NOMO-1 treated with dmso at 0.1 percent for 144 hours (cell line): ENCODE measurements at regions not wholly inside any gene's neighbourhood (a gene's known extent, or its start where the extent isn't known, plus 50 kb on each side); places are given as distances from the start of the nearest gene placed in this dataset.

Source experiments
- DNase-seq: peaks from one replicate; lab custom pipeline; 2025; ENCODE audit not compliant: unreplicated experiment; lab: John Stamatoyannopoulos, UW

DNA sequence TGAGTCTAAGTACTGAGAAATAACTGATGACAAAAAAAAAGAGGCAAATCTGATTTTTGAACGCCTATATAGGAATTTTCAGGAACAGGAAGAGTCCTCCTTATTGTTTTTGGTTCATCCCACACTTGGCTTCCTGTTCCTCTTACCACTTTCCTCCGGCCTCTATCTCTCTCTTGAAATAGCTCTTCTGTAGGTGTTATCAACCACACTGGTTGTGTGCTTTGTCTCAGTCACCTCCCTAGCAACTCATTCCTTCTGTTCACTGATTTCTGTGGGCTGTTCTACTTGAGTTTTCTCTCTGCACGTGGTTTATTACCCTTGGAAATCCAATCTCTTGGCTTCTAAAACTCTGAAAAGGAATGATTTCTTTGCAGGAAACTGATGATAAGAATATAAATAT lies 78.7 kb upstream of the C11orf87 start:
- DNase-seq = no peak

DNA sequence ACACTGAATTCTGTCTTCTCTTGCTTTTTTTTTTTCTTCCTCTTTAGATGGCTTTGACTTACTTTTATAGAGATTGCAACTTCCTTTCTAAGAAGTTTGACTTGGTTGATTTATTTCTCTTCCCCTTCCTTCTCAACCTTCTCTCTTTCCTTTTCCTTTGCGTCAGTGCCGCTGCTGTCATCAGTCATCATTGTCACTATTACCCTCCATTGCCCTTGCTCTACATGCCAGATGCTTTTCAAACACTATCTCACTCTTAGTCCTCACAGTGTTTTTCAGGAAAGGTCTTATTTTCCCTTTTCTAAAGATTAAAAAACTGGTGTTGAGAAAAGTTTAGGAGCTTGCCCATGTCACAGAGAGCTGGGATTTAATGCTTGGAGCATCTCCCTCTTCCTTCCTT lies 74.7 kb upstream of the C11orf87 start:
- DNase-seq = no peak

DNA sequence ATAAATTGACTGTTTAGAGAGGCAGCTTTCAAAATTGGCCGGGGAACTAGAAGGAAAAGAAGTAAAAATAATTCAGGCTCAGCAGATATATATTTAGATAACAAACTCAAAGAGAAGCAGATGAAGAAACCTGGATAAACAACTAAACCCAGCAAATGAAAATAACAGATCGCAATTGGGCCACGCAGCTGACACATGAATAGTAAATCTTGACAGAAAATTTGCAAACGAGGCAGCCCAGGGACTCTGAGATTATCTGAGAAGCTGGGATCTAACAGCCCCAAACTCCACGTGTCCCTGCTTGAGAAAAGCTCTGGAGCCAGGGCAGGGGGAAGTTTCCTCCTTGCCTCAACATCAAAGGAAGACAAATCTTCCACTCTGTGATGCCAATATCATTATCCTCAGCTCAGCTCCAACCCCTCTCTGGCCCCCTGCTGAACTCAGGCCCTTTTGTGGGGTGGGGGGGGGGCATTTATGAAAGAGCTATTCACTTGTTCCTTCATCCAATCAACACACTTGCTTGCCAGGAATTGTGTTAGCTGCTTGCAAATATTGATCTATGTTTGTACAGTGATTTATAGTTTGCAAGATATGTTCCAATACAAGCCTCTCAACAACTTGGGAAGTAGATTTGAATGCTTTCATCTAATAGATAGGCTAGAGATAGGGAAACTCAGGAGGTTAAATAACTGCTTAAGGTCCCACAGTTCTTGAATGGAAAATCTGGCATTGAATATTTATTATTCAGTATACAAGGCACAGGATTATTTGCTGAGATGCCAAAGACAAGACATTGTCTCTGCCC lies 72.5 kb upstream of the C11orf87 start:
- no peak for DNase-seq

DNA sequence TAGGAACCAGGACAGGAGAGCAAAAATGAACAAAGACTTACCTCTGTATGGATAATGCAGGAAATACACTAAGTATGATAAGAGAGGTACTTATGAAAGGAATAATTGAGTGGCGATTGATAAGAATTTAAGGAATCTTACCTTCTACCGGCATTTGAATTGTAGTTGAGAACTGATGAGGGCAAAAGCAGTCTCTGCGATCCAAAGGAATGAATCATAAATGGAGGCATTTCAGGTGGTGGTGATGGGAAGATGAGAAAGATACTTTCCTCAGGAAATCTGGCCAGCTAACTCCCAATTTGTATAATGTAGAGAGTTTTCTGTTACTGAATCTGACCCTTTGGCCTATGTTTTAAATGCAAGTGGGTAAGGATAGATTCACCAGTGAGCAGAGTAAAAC lies 71.9 kb upstream of the C11orf87 start:
- no peak for DNase-seq

DNA sequence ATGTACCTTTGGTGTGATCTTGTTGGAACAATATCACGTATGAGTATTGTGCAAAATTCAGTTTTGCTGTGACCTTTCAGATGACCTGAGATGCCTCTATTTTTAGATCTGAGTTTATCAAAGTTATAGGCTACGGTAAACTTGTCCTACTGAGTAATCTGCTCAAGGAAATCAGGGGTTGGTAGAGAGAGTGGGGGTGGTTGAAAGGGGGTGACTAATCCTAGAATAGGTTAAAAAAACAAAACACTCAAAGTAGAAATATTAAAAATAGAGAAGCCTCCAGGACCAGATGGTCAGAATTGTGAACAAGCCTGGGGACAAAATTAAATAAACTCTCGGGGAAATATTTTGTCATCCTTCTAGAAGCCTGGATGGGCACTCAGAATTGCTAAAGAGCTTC lies 59.9 kb upstream of the C11orf87 start:
- DNase-seq = no peak

DNA sequence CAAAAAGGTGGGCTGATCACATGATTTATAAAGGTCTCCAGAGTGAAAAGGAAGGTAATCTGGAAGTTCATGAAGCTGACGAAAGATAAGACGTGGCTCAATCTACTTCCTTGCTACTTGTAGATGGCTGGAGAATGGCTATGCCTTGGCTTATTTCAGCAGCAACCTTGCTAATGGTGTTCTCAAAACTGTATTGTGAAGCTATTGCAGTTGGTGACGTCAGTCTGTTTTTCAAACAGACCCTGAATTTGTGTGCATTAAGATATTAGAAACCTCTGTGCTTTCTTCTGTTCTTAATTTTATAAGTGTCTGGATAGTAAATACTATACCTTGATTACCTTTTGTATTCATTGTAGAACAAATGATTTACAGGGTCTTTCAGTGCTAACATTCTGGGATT lies 58.3 kb upstream of the C11orf87 start:
- no peak for DNase-seq

DNA sequence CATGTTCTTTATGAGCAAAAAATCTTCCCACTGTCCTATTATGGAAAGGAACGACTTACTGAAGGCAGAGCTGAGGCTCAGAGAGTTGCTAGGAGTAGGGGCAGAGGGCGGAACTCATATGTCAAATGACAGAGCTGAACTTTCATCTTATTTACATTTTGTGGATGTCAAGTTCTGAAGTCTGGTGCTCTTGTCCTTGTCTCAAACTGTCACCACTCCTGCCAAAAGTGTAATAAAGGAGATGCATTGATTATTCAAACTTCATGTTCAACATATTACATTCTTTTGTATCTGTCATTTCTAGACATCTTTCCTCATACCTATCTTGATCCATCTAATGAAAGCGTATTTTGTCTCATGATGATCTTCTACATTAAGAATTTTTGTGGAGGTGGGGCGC lies 57.1 kb upstream of the C11orf87 start:
- no peak for DNase-seq

DNA sequence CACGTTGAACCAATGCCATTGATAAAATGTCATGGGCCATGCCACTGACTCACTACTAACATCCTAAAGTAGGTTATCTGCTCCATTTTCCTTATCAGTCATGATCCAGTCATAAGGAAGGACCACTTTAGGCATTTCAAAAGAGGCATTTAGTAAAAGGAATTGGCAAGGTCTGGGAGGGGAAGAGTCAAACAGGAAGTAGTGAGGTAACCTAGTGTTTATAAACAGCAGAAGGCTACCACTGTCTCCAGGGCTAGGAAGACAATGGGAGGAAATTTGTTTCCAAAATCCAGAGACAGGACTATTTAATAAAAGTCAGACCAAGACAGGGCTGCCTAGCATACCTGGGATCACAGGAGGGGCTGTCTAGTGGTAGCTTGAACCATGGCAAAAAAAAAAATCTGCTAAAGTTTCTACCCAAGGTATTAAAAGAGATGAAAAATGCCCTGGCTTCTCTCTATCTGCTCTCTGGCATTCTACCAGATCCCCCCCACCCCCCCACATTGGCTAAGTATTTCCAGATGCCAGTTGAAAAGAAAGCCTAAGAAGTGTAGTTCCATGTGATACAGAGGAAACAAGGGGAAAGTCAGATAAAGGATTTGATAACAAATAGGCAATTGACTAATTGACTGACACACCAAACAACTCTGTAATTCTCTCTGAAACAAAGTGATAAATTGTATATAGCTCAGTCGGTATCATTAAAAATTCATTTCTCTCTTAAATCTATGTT lies 50.4 kb upstream of the C11orf87 start:
- no peak for DNase-seq
